Mesothelial cell of epicardium (in vitro differentiated cells): ENCODE measurements at regions not wholly inside any gene's neighbourhood (a gene's known extent, or its start where the extent isn't known, plus 50 kb on each side); places are given as distances from the start of the nearest gene placed in this dataset.

Experiments used
- DNase-seq, 2 experiments: peaks; one replicate each; pipeline ENCODE4 v3.0.0; 2021; ENCODE audit warnings: low spot score in 2 of 2; ENCODE audit not compliant: unreplicated experiment in 2 of 2
- H3K27ac Mint-ChIP-seq: 2 replicates; pipeline ENCODE4 v1.8.0; 2021; ENCODE audit warnings: mixed read lengths
- H3K27me3 Mint-ChIP-seq: 2 replicates; pipeline ENCODE4 v1.8.0; 2021; ENCODE audit warnings: low read depth, mixed read lengths
- H3K36me3 Mint-ChIP-seq: 2 replicates; pipeline ENCODE4 v1.8.0; 2021; ENCODE audit warnings: mixed read lengths
- H3K4me1 Mint-ChIP-seq: 2 replicates; pipeline ENCODE4 v1.8.0; 2021; ENCODE audit warnings: mixed read lengths
- H3K4me3 Mint-ChIP-seq: 2 replicates; pipeline ENCODE4 v1.8.0; 2021; ENCODE audit warnings: mild to moderate bottlenecking, moderate library complexity, mixed read lengths
- H3K9me3 Mint-ChIP-seq: 2 replicates; pipeline ENCODE4 v1.8.0; 2021; ENCODE audit warnings: mixed read lengths
- TF ChIP-seq, protein P1 (sequence below): fragments of 200-600 bp; sonication (generic); IDR thresholded peaks from one replicate; pipeline ENCODE4 v1.5.0; 2021; ENCODE audit warnings: antibody characterized with exemption; ENCODE audit not compliant: unreplicated experiment

- H3K9me3 Mint-ChIP-seq, result peaks cover 27% of the 10 kb centered on the region
- DNase-seq, result no peak
- peaks cover 4% of the 10 kb centered on the region for H3K4me1 Mint-ChIP-seq
- H3K36me3 Mint-ChIP-seq, result no peaks in the 10 kb centered on the region
- H3K4me3 Mint-ChIP-seq, result no peak overlapping the region
- no peak overlapping the region for H3K27ac Mint-ChIP-seq
- H3K27me3 Mint-ChIP-seq, result no peaks in the 10 kb centered on the region
- TF ChIP-seq, protein P1, sequence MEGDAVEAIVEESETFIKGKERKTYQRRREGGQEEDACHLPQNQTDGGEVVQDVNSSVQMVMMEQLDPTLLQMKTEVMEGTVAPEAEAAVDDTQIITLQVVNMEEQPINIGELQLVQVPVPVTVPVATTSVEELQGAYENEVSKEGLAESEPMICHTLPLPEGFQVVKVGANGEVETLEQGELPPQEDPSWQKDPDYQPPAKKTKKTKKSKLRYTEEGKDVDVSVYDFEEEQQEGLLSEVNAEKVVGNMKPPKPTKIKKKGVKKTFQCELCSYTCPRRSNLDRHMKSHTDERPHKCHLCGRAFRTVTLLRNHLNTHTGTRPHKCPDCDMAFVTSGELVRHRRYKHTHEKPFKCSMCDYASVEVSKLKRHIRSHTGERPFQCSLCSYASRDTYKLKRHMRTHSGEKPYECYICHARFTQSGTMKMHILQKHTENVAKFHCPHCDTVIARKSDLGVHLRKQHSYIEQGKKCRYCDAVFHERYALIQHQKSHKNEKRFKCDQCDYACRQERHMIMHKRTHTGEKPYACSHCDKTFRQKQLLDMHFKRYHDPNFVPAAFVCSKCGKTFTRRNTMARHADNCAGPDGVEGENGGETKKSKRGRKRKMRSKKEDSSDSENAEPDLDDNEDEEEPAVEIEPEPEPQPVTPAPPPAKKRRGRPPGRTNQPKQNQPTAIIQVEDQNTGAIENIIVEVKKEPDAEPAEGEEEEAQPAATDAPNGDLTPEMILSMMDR, result no peak
These were observed 98.7 kb upstream of the KLHL13 start for GRCh38 chrX:118215346-118215745.

DNA sequence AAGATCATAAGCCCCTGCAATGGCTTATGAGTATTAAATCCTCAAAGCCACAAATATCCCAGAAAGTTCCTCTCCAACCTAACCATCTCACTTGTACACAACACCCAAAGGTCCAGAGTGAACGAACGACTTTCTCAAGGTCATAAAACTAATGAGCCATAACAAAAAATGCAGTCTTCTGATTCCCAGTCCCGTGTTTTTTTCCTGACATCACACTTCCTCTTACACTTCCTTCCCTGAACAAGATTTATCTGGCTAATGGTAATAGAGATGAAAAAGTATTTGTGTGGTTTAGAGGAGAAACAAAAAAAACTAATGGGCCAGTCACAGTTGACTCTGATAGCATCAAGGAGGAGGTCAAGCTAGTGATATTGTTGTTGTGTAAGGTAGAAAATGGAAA, 99.5 kb upstream of the KLHL13 start:
- peaks cover 6% of the 10 kb centered on the region for H3K4me1 Mint-ChIP-seq
- no peaks in the 10 kb centered on the region for H3K36me3 Mint-ChIP-seq

GRCh38 chrX:118216509-118216908, 99.9 kb upstream of the KLHL13 start:
- H3K27ac Mint-ChIP-seq, result no peak overlapping the region
- peaks cover 10% of the 10 kb centered on the region for H3K4me1 Mint-ChIP-seq
- no peak overlapping the region for H3K4me3 Mint-ChIP-seq
- peaks cover 27% of the 10 kb centered on the region for H3K9me3 Mint-ChIP-seq
- DNase-seq, result no peak
- H3K36me3 Mint-ChIP-seq, result no peaks in the 10 kb centered on the region
- TF ChIP-seq, protein P1, result no peak
- H3K27me3 Mint-ChIP-seq, result no peaks in the 10 kb centered on the region

More for the DNA sequence above, 99.5 kb upstream of the KLHL13 start:
- Mint-ChIP-seq H3K4me3 (no peak overlapping the region), H3K9me3 (peaks cover 26% of the 10 kb centered on the region), H3K27ac (no peak overlapping the region), H3K27me3 (no peaks in the 10 kb centered on the region)
- DNase-seq, result no peak
- TF ChIP-seq, protein P1, result no peak

DNA sequence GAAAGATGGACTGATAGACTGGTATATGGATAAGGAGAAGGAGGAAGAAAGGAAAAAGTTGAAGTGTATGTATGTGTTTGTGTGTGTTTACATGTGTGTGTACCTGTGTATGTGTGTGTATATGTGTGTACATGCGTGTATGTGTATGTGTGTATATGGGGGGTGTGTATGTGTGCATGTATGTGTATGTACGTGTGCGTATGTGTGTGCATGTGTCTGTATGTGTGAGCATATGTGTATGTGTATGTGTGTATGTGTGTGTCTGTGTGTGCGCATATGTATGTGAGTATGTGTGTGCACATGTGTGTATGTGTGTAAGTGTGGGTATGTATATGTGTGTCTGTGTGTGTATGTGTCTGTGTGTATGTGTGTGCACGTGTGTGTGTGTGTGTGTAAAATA, 101.5 kb upstream of the KLHL13 start:
- Mint-ChIP-seq H3K36me3 (no peaks in the 10 kb centered on the region), H3K4me3 (no peak overlapping the region)
- TF ChIP-seq, protein P1, result no peak

GRCh38 chrX:118218940-118219339, 102.3 kb upstream of the KLHL13 start:
- peaks cover 23% of the 10 kb centered on the region for H3K9me3 Mint-ChIP-seq
- peaks cover 12% of the 10 kb centered on the region for H3K4me1 Mint-ChIP-seq
- H3K36me3 Mint-ChIP-seq, result no peaks in the 10 kb centered on the region
- no peak overlapping the region for H3K4me3 Mint-ChIP-seq
- H3K27ac Mint-ChIP-seq, result no peak overlapping the region
- no peak for DNase-seq
- H3K27me3 Mint-ChIP-seq, result no peaks in the 10 kb centered on the region
- TF ChIP-seq, protein P1, result no peak

More for the DNA sequence above, 101.5 kb upstream of the KLHL13 start:
- no peak for DNase-seq
- peaks cover 23% of the 10 kb centered on the region for H3K9me3 Mint-ChIP-seq
- H3K27ac Mint-ChIP-seq, result no peak overlapping the region
- H3K27me3 Mint-ChIP-seq, result no peaks in the 10 kb centered on the region
- H3K4me1 Mint-ChIP-seq, result peaks cover 12% of the 10 kb centered on the region

DNA sequence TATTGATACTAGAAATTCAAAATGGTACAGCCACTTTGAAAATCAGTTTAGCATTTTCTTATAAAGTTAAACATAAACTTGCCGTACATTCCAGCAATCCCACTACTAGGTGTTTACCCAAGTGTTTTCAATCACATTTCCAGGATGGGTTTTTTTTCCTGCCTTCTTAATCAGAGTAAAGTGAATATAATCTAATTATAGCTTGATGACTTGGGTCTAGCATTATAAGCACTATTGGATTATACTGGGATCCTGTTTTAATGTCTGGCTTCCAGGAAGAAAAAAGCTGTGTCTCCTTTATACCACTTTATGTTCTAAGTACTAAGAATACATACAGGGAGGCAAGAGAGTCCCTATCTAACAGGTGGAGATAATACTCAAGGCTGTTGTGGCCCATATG, 103.3 kb upstream of the KLHL13 start:
- Mint-ChIP-seq H3K9me3 (peaks cover 29% of the 10 kb centered on the region), H3K36me3 (no peaks in the 10 kb centered on the region)

More for the DNA sequence above, 103.3 kb upstream of the KLHL13 start:
- Mint-ChIP-seq H3K4me3 (no peak overlapping the region), H3K27me3 (no peaks in the 10 kb centered on the region), H3K4me1 (peaks cover 14% of the 10 kb centered on the region), H3K27ac (no peak overlapping the region)
- TF ChIP-seq, protein P1, result no peak
- no peak for DNase-seq
